ENCODE measurements at regions not wholly inside any gene's neighbourhood (a gene's known extent, or its start where the extent isn't known, plus 50 kb on each side); places are given as distances from the start of the nearest gene placed in this dataset.

DNA sequence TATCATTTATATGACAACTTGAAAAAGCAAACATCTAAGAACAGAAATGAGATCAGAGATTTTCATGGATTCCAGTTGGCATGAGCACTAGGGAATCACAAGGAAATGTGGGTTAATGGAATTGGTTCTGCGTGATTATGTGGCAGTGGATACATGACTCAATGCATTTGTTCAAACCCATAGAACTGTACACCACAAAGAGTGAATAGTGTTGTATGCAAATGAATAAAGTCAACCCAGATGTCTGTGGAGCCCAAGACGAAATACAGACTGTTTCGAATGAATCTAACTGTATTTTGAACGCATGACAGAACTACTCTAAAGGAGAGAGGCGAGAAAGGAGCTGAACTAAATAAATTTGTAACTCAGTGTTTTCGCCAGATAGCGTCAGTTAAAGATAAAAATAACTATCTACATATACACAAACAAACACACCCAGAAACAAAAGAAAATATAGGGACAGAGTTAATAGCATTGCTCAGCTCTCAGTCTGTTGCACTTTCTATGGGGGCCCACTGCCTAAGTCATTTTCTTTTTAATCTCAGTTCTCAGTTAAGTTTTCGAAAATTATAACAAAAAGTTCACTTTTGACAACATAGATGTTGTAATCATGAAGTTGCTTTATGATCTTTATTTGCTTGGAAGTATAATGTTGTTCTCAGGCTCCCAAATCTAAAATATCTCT is 636.7 kb upstream of the SEMA3D start:
- TF ChIP-seq, protein P1, sequence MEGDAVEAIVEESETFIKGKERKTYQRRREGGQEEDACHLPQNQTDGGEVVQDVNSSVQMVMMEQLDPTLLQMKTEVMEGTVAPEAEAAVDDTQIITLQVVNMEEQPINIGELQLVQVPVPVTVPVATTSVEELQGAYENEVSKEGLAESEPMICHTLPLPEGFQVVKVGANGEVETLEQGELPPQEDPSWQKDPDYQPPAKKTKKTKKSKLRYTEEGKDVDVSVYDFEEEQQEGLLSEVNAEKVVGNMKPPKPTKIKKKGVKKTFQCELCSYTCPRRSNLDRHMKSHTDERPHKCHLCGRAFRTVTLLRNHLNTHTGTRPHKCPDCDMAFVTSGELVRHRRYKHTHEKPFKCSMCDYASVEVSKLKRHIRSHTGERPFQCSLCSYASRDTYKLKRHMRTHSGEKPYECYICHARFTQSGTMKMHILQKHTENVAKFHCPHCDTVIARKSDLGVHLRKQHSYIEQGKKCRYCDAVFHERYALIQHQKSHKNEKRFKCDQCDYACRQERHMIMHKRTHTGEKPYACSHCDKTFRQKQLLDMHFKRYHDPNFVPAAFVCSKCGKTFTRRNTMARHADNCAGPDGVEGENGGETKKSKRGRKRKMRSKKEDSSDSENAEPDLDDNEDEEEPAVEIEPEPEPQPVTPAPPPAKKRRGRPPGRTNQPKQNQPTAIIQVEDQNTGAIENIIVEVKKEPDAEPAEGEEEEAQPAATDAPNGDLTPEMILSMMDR (IDR thresholded peaks at IDR 0.05 in 8 of 11, conservative IDR thresholded peaks at IDR 0.05 in 3 of 11) = no peak
- TF ChIP-seq POLR2A (IDR thresholded peaks at IDR 0.05) (no peak), POLR2AphosphoS5 (IDR thresholded peaks at IDR 0.05) (no peak)

Data from spleen (tissue), 7 donors.